Vagina (tissue), 2 donors: ENCODE measurements at regions not wholly inside any gene's neighbourhood (a gene's known extent, or its start where the extent isn't known, plus 50 kb on each side); places are given as distances from the start of the nearest gene placed in this dataset.

Experiments
- POLR2A ChIP-seq, 2 donors: fragments of 450-650 bp; IDR thresholded peaks; one replicate each; pipeline ENCODE4 v1.6.1; 2017; ENCODE audit warnings: antibody characterized with exemption in 2 of 2, mild to moderate bottlenecking in 2 of 2, moderate library complexity in 2 of 2
- TF ChIP-seq, protein P1 (sequence below), 3 experiments: fragments of 450-650 bp in 2 of 3; fragments of 200-600 bp in 1 of 3; sonication (generic) in 1 of 3; IDR thresholded peaks; one replicate each; pipeline ENCODE4 v1.5.1; 2017 to 2019; ENCODE audit warnings: antibody characterized with exemption in 3 of 3, mild to moderate bottlenecking in 2 of 3, moderate library complexity in 2 of 3

DNA sequence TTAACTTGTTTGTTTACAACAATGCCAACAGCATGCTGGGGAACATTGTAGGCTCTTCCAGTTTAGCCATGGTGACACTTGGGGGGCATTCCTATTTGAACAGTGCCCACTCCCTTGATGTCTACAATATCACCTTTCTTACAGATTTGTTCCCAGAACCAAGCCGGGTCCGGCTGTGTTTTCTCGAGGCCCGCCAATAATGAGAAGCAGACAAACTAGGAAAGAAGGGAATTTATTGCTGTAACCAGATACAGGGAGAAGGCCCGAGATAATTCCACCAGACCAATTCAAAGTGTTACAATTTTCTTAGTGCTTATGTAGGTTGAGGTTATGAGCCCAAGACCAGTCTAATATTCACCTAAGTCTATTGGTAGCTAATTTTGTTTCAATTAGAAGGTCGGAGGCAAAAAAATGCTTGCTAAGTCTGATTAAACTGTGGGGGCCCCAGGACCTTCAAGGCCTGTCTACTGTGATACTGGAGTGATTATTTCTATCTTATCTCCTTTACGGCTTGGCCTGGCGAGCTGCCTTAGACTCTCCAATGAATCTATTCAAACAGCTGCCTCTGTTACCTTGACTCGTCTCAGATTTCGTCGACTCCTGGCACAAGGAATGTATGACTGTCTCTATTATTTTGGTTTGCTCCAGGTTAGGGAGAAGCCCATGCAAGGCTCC lies 59.1 kb upstream of the PSME4 start:
- TF ChIP-seq, protein P1, sequence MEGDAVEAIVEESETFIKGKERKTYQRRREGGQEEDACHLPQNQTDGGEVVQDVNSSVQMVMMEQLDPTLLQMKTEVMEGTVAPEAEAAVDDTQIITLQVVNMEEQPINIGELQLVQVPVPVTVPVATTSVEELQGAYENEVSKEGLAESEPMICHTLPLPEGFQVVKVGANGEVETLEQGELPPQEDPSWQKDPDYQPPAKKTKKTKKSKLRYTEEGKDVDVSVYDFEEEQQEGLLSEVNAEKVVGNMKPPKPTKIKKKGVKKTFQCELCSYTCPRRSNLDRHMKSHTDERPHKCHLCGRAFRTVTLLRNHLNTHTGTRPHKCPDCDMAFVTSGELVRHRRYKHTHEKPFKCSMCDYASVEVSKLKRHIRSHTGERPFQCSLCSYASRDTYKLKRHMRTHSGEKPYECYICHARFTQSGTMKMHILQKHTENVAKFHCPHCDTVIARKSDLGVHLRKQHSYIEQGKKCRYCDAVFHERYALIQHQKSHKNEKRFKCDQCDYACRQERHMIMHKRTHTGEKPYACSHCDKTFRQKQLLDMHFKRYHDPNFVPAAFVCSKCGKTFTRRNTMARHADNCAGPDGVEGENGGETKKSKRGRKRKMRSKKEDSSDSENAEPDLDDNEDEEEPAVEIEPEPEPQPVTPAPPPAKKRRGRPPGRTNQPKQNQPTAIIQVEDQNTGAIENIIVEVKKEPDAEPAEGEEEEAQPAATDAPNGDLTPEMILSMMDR (IDR thresholded peaks at IDR 0.05), result no peak
- no peak for TF ChIP-seq POLR2A (IDR thresholded peaks at IDR 0.05)
